Smooth muscle cell of the brain vasculature (primary cell): ENCODE measurements at regions not wholly inside any gene's neighbourhood (a gene's known extent, or its start where the extent isn't known, plus 50 kb on each side); places are given as distances from the start of the nearest gene placed in this dataset.
"Not testable (repeated sequence)": the region's sequence is repeated elsewhere in the genome, so short reads cannot be mapped to it uniquely, and the experiment has no call there.

Experiments used
- DNase-seq: peaks from one replicate; pipeline ENCODE4 v3.0.0-alpha.2; 2012; ENCODE audit warnings: low read depth, low spot score

- DNase-seq = not testable (repeated sequence)
Observed at GRCh38 chr2:91497129-91498064, 2805.9 kb downstream of the RPIA start.

GRCh38 chr2:91498065-91498449, 2806.6 kb downstream of the RPIA start:
- not testable (repeated sequence) for DNase-seq

- DNase-seq = not testable (repeated sequence)
Observed at GRCh38 chr2:91498513-91499250, 2807.2 kb downstream of the RPIA start.

GRCh38 chr2:91499431-91500050, 2808.1 kb downstream of the RPIA start:
- not testable (repeated sequence) for DNase-seq

- not testable (repeated sequence) for DNase-seq
Observed at GRCh38 chr2:91500246-91500977, 2808.9 kb downstream of the RPIA start.

GRCh38 chr2:91500978-91501310, 2809.5 kb downstream of the RPIA start:
- DNase-seq = not testable (repeated sequence)

GRCh38 chr2:91501481-91502080, 2810.1 kb downstream of the RPIA start:
- DNase-seq = not testable (repeated sequence)

GRCh38 chr2:91503572-91503958, 2812.1 kb downstream of the RPIA start:
- DNase-seq = not testable (repeated sequence)

- DNase-seq = not testable (repeated sequence)
Observed at GRCh38 chr2:91503959-91504741, 2812.7 kb downstream of the RPIA start.

- not testable (repeated sequence) for DNase-seq
Observed at GRCh38 chr2:91508816-91509215, 2817.3 kb downstream of the RPIA start.

- not testable (repeated sequence) for DNase-seq
Observed at GRCh38 chr2:91509276-91509675, 2817.8 kb downstream of the RPIA start.

- not testable (repeated sequence) for DNase-seq
Observed at GRCh38 chr2:91511166-91511565, 2819.7 kb downstream of the RPIA start.

GRCh38 chr2:91515966-91516365, 2824.5 kb downstream of the RPIA start:
- not testable (repeated sequence) for DNase-seq

GRCh38 chr2:91516669-91517068, 2825.2 kb downstream of the RPIA start:
- not testable (repeated sequence) for DNase-seq

GRCh38 chr2:91517846-91518245, 2826.4 kb downstream of the RPIA start:
- not testable (repeated sequence) for DNase-seq

GRCh38 chr2:91518361-91518981, 2827.0 kb downstream of the RPIA start:
- DNase-seq = not testable (repeated sequence)

- not testable (repeated sequence) for DNase-seq
Observed at GRCh38 chr2:91519359-91519758, 2827.9 kb downstream of the RPIA start.

GRCh38 chr2:91519914-91520313, 2828.4 kb downstream of the RPIA start:
- not testable (repeated sequence) for DNase-seq

- DNase-seq = not testable (repeated sequence)
Observed at GRCh38 chr2:91520523-91520922, 2829.1 kb downstream of the RPIA start.
